ENCODE measurements at regions not wholly inside any gene's neighbourhood (a gene's known extent, or its start where the extent isn't known, plus 50 kb on each side); places are given as distances from the start of the nearest gene placed in this dataset.

DNA sequence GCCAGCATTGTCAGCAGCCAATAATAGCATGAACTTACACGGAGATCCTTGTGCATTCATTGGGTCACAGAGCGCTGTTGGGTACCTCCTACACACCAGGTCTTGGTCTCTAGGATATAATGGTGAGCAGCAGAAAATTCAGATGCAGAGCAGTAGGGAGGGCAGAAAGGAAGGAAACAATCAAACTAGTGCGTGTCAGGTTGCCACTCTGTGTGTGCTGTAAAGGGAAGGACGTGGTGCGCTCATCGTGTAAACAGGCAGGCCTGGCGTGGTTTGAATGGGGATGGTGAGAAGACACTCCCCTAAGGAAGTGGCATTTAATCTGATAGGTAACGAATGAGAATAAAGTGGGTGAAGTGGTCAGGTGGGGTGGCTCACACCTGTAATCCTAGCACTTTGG lies 336.4 kb downstream of the CDH26 start:
- Histone ChIP-seq H3K79me2 (ENCODE audit: insufficient read depth) (no peaks in the 10 kb centered on the region), H3K9ac (no peak overlapping the region), H3K27ac (ENCODE audit: low read depth in 2 of 2, low read length in 1 of 2) (no peak overlapping the region), H4K20me1 (ENCODE audit: insufficient read depth) (no peaks in the 10 kb centered on the region), H2AFZ (ENCODE audit: low read depth) (no peak overlapping the region), H3K4me3 (ENCODE audit: low read depth in 2 of 2, low read length in 1 of 2) (no peak overlapping the region), H3K9me3 (no peaks in the 10 kb centered on the region), H3K9me2 (no peaks in the 10 kb centered on the region), H3K4me2 (no peak overlapping the region), H3F3A (replicated peaks; ENCODE audit: insufficient read depth) (no peaks in the 10 kb centered on the region), H3K27me3 (ENCODE audit: insufficient read depth) (no peaks in the 10 kb centered on the region), H3K4me1 (ENCODE audit: control insufficient read depth in 1 of 2, insufficient read depth in 2 of 2, low read depth in 1 of 2, low read length in 1 of 2) (no peaks in the 10 kb centered on the region), H3K36me3 (replicated peaks in 1 of 2; ENCODE audit: control insufficient read depth in 1 of 2, insufficient read depth in 2 of 2, low read length in 1 of 2) (no peaks in the 10 kb centered on the region)
- ChIA-PET POLR2A (no interaction called here), CTCF (no interaction called here)
- TF ChIP-seq SMC3 (IDR thresholded peaks at IDR 0.05; ENCODE audit: low read depth, low read length) (no peak), RAD21 (IDR thresholded peaks at IDR 0.05; ENCODE audit: low read length) (no peak)
- TF ChIP-seq, protein P1, sequence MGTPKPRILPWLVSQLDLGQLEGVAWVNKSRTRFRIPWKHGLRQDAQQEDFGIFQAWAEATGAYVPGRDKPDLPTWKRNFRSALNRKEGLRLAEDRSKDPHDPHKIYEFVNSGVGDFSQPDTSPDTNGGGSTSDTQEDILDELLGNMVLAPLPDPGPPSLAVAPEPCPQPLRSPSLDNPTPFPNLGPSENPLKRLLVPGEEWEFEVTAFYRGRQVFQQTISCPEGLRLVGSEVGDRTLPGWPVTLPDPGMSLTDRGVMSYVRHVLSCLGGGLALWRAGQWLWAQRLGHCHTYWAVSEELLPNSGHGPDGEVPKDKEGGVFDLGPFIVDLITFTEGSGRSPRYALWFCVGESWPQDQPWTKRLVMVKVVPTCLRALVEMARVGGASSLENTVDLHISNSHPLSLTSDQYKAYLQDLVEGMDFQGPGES (IDR thresholded peaks at IDR 0.05; ENCODE audit: low read depth, low read length): no peak
- DNase-seq: no peak
- WGBS (ENCODE audit: low lambda C conversion rate): 40% methylated on average over 8 of the region's 8 CpGs

DNA sequence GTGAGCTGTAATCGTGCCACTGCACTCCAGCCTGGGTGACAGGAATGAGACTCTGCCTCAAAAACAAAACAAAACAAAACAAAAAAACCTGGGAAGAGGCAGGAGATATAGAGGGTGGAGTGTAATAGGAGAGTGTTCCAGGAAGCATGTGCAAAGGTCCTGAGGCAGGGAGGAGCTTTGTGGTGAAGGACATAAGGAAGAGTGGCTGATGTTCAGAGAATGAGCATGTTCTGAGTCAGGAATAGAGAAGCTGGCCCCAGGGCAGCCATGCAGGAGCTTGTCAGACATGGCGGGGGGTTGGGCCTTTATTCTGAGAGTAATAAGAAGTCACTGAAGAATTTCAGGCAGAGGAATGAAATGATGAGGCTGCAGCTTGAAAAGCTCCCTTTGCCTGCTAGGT lies 337.0 kb downstream of the CDH26 start:
- Histone ChIP-seq H2AFZ (ENCODE audit: low read depth) (no peak overlapping the region), H3F3A (replicated peaks; ENCODE audit: insufficient read depth) (no peaks in the 10 kb centered on the region), H3K36me3 (replicated peaks in 1 of 2; ENCODE audit: control insufficient read depth in 1 of 2, insufficient read depth in 2 of 2, low read length in 1 of 2) (no peaks in the 10 kb centered on the region), H3K4me3 (ENCODE audit: low read depth in 2 of 2, low read length in 1 of 2) (no peak overlapping the region), H3K4me2 (no peak overlapping the region), H3K9me3 (no peaks in the 10 kb centered on the region), H3K79me2 (ENCODE audit: insufficient read depth) (no peaks in the 10 kb centered on the region), H3K9ac (no peak overlapping the region), H3K27ac (ENCODE audit: low read depth in 2 of 2, low read length in 1 of 2) (no peak overlapping the region), H4K20me1 (ENCODE audit: insufficient read depth) (no peaks in the 10 kb centered on the region), H3K4me1 (ENCODE audit: control insufficient read depth in 1 of 2, insufficient read depth in 2 of 2, low read depth in 1 of 2, low read length in 1 of 2) (no peaks in the 10 kb centered on the region), H3K9me2 (no peaks in the 10 kb centered on the region), H3K27me3 (ENCODE audit: insufficient read depth) (no peaks in the 10 kb centered on the region)
- 27% methylated on average over 2 of the region's 2 CpGs for WGBS (ENCODE audit: low lambda C conversion rate)
- TF ChIP-seq GABPA (IDR thresholded peaks at IDR 0.05; ENCODE audit: low read depth): no peak
- TF ChIP-seq RFX5 (IDR thresholded peaks at IDR 0.05; ENCODE audit: low read length): no peak
- TF ChIP-seq YY1 (IDR thresholded peaks at IDR 0.05; ENCODE audit: low read depth): no peak
- no peak for TF ChIP-seq RXRA (IDR thresholded peaks at IDR 0.05; ENCODE audit: borderline replicate concordance, low read depth)
- TF ChIP-seq, protein P2, sequence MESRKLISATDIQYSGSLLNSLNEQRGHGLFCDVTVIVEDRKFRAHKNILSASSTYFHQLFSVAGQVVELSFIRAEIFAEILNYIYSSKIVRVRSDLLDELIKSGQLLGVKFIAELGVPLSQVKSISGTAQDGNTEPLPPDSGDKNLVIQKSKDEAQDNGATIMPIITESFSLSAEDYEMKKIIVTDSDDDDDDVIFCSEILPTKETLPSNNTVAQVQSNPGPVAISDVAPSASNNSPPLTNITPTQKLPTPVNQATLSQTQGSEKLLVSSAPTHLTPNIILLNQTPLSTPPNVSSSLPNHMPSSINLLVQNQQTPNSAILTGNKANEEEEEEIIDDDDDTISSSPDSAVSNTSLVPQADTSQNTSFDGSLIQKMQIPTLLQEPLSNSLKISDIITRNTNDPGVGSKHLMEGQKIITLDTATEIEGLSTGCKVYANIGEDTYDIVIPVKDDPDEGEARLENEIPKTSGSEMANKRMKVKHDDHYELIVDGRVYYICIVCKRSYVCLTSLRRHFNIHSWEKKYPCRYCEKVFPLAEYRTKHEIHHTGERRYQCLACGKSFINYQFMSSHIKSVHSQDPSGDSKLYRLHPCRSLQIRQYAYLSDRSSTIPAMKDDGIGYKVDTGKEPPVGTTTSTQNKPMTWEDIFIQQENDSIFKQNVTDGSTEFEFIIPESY (IDR thresholded peaks at IDR 0.05; ENCODE audit: borderline replicate concordance, low read depth): no peak
- TF ChIP-seq, protein P3, sequence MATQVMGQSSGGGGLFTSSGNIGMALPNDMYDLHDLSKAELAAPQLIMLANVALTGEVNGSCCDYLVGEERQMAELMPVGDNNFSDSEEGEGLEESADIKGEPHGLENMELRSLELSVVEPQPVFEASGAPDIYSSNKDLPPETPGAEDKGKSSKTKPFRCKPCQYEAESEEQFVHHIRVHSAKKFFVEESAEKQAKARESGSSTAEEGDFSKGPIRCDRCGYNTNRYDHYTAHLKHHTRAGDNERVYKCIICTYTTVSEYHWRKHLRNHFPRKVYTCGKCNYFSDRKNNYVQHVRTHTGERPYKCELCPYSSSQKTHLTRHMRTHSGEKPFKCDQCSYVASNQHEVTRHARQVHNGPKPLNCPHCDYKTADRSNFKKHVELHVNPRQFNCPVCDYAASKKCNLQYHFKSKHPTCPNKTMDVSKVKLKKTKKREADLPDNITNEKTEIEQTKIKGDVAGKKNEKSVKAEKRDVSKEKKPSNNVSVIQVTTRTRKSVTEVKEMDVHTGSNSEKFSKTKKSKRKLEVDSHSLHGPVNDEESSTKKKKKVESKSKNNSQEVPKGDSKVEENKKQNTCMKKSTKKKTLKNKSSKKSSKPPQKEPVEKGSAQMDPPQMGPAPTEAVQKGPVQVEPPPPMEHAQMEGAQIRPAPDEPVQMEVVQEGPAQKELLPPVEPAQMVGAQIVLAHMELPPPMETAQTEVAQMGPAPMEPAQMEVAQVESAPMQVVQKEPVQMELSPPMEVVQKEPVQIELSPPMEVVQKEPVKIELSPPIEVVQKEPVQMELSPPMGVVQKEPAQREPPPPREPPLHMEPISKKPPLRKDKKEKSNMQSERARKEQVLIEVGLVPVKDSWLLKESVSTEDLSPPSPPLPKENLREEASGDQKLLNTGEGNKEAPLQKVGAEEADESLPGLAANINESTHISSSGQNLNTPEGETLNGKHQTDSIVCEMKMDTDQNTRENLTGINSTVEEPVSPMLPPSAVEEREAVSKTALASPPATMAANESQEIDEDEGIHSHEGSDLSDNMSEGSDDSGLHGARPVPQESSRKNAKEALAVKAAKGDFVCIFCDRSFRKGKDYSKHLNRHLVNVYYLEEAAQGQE (IDR thresholded peaks at IDR 0.05; ENCODE audit: low read depth, low read length): no peak
- TF ChIP-seq, protein P4, sequence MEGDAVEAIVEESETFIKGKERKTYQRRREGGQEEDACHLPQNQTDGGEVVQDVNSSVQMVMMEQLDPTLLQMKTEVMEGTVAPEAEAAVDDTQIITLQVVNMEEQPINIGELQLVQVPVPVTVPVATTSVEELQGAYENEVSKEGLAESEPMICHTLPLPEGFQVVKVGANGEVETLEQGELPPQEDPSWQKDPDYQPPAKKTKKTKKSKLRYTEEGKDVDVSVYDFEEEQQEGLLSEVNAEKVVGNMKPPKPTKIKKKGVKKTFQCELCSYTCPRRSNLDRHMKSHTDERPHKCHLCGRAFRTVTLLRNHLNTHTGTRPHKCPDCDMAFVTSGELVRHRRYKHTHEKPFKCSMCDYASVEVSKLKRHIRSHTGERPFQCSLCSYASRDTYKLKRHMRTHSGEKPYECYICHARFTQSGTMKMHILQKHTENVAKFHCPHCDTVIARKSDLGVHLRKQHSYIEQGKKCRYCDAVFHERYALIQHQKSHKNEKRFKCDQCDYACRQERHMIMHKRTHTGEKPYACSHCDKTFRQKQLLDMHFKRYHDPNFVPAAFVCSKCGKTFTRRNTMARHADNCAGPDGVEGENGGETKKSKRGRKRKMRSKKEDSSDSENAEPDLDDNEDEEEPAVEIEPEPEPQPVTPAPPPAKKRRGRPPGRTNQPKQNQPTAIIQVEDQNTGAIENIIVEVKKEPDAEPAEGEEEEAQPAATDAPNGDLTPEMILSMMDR (IDR thresholded peaks at IDR 0.05): no peak
- no peak for TF ChIP-seq POLR2AphosphoS5 (IDR thresholded peaks at IDR 0.05; ENCODE audit: low read depth, low read length)
- TF ChIP-seq TCF12 (IDR thresholded peaks at IDR 0.05): no peak
- TF ChIP-seq RAD21 (IDR thresholded peaks at IDR 0.05; ENCODE audit: low read length): no peak
- no peak for TF ChIP-seq JUND (IDR thresholded peaks at IDR 0.05)
- no peak for TF ChIP-seq CHD2 (IDR thresholded peaks at IDR 0.05; ENCODE audit: low read length, partially characterized antibody)
- ChIA-PET CTCF (interaction anchor here (0.6 to 1.2 kb wide), 3 partner anchors 17 to 55 kb away, joined by 3 read pairs; no protein-coding TSS in a partner anchor), POLR2A (no interaction called here)
- no peak for DNase-seq

Measured in SK-N-SH (cell line).